Prostate gland (tissue), 2 donors: ENCODE measurements at regions not wholly inside any gene's neighbourhood (a gene's known extent, or its start where the extent isn't known, plus 50 kb on each side); places are given as distances from the start of the nearest gene placed in this dataset.

Experiments
- DNase-seq: peaks from one replicate; pipeline ENCODE4 v3.0.0-alpha.2; 2019; ENCODE audit warnings: low spot score
- H3K27ac ChIP-seq, 2 donors: fragments of 200-600 bp; sonication (generic); 2 replicates each; pipeline ENCODE4 v1.5.1; 2017 to 2019
- H3K27me3 ChIP-seq: fragments of 200-600 bp; sonication (generic); replicated peaks from 2 replicates; pipeline ENCODE4 v1.5.1; 2019; ENCODE audit not compliant: insufficient read depth
- H3K36me3 ChIP-seq, 2 donors: fragments of 200-600 bp; sonication (generic); 1 replicate in 1 of 2; 2 replicates in 1 of 2; pipeline versions ENCODE4 v1.5.1 to v1.8.1; 2017 to 2019
- H3K4me1 ChIP-seq: fragments of 200-600 bp; sonication (generic); replicated peaks from 2 replicates; pipeline ENCODE4 v1.5.1; 2019
- H3K4me3 ChIP-seq, 2 donors: fragments of 200-600 bp; sonication (generic); 2 replicates each; pipeline ENCODE4 v1.5.1; 2017 to 2019
- H3K9me3 ChIP-seq: fragments of 200-600 bp; sonication (generic); 2 replicates; pipeline ENCODE4 v1.5.1; 2017
- POLR2A ChIP-seq: fragments of 450-650 bp; IDR thresholded peaks from one replicate; pipeline ENCODE4 v1.6.1; 2016; ENCODE audit warnings: antibody characterized with exemption, mild to moderate bottlenecking
- POLR2AphosphoS5 ChIP-seq: sonication (generic); formaldehyde crosslinking; IDR thresholded peaks from one replicate; pipeline ENCODE4 v1.6.1; 2017; ENCODE audit warnings: antibody characterized with exemption
- WGBS: methylation state at CpG from one replicate; pipeline ENCODE4 v1.1.5; 2018; 5-methylcytosine and 5-hydroxymethylcytosine counted together
- intact Hi-C: fragments of 100-400 bp; cut with DNase I; formaldehyde crosslinking; loops from one replicate; pipeline ENCODE4 v1.14.2; 2022
- TF ChIP-seq, protein P1 (sequence below), 4 experiments: fragments of 200-600 bp in 2 of 4; fragments of 450-650 bp in 2 of 4; sonication (generic) in 2 of 4; IDR thresholded peaks; 1 replicate in 3 of 4; 2 replicates in 1 of 4; pipeline ENCODE4 v1.5.1; 2016 to 2019; ENCODE audit warnings: antibody characterized with exemption in 4 of 4, mild to moderate bottlenecking in 2 of 4, moderate library complexity in 2 of 4

DNA sequence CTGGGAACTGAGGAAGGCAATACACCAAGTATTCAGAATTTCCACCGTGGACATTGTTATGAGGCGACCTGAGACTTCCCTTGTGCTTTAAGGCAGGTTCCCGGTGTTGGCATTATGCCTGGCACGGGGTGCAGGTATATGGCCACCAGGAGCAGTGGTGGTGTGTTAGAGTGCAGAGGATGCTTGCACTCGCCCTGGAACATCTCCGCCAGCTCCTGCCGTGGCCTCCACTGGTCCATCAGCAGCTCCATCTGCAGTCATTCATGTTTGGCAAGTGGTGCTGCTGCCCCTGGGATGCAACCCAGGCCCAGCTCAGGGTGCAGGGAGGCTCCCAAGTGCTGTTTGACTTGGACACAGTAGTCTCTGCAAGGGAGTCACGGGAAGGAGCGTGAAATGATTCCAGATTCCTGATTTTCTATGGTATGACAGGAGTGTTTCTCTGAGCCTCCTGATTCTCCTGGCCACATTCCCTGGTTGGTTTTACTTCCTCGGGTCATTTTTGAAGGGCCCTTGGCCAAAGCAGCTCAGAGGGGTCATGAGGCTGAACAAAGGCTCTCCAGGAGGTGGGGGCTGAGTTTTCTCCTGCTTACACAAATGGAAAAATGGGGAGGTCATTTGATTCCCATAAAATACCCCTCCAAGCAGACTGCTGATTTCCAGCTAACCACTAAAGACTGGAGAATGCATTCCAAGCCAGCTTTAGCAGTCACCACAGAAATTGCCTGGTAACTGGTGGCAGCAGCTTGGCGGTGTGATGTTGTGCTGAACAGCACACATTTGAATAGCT is 60.4 kb upstream of the PSEN2 start:
- DNase-seq, result no peak
- H3K27me3 ChIP-seq, result no peaks in the 10 kb centered on the region
- no peaks in the 10 kb centered on the region for H3K9me3 ChIP-seq
- H3K4me3 ChIP-seq, result no peak overlapping the region
- no peak overlapping the region for H3K27ac ChIP-seq
- WGBS, result 87% methylated on average over 11 of the region's 11 CpGs
- TF ChIP-seq POLR2AphosphoS5 (no peak), POLR2A (no peak)
- intact Hi-C loops, result no loop called here
- H3K36me3 ChIP-seq, result no peaks in the 10 kb centered on the region
- peaks cover 4% of the 10 kb centered on the region for H3K4me1 ChIP-seq

DNA sequence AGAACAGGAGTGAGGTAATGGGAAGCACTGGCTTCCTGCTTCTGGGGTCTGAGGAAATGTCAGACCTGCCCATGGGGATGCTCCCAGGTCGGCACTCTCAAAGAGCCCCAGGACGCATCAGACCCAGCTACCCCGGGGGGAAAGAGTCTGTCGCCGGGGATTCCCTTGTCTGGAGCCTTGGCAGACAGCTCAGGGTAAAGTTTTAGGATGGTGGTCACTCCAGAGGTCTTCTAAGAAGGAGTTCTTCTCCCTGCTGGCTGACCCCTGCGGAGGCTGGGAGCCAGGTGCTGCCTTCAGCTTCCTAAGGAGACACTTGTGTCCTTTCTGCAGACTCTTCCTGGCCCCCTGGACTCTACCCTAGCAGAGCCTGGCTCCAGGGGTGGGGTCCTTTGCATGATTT is 61.9 kb upstream of the PSEN2 start:
- Histone ChIP-seq H3K27ac (no peak overlapping the region), H3K4me3 (no peak overlapping the region), H3K36me3 (no peaks in the 10 kb centered on the region), H3K27me3 (no peaks in the 10 kb centered on the region), H3K9me3 (no peaks in the 10 kb centered on the region), H3K4me1 (peaks cover 4% of the 10 kb centered on the region)
- no peak for DNase-seq
- WGBS, result 92% methylated on average over 6 of the region's 6 CpGs
- no peak for TF ChIP-seq POLR2A
- TF ChIP-seq, protein P1, sequence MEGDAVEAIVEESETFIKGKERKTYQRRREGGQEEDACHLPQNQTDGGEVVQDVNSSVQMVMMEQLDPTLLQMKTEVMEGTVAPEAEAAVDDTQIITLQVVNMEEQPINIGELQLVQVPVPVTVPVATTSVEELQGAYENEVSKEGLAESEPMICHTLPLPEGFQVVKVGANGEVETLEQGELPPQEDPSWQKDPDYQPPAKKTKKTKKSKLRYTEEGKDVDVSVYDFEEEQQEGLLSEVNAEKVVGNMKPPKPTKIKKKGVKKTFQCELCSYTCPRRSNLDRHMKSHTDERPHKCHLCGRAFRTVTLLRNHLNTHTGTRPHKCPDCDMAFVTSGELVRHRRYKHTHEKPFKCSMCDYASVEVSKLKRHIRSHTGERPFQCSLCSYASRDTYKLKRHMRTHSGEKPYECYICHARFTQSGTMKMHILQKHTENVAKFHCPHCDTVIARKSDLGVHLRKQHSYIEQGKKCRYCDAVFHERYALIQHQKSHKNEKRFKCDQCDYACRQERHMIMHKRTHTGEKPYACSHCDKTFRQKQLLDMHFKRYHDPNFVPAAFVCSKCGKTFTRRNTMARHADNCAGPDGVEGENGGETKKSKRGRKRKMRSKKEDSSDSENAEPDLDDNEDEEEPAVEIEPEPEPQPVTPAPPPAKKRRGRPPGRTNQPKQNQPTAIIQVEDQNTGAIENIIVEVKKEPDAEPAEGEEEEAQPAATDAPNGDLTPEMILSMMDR (IDR thresholded peaks at IDR 0.05), result no peak
- no peak for TF ChIP-seq POLR2AphosphoS5
- intact Hi-C loops, result no loop called here

DNA sequence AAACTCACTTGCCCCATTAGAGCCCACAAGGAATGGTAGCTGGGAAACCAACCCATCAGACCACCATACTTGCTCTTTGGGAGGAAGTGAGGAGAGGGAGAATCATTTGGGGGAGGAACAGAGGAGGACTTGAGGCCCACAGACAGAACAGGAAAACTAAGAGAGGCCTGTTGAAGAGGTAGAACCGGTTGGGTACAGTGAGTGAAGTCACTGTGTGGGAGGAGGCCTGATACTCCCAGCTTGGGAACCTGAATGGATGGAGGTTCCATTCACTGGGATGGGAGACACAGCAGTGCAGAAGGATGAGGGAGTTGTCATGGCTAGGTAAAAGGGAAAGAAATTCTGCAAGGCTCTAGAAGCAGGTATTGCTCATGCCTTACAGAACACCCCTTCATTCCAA is 63.4 kb upstream of the PSEN2 start:
- intact Hi-C loops, result no loop called here
- WGBS, result 30% methylated on average over 1 of the region's 1 CpG
- no peak overlapping the region for H3K27ac ChIP-seq
- H3K36me3 ChIP-seq, result no peaks in the 10 kb centered on the region
- no peaks in the 10 kb centered on the region for H3K9me3 ChIP-seq
- TF ChIP-seq, protein P1 (IDR thresholded peaks at IDR 0.05), result no peak
- TF ChIP-seq POLR2A (no peak), POLR2AphosphoS5 (peak; percentile 52)
- DNase-seq, result peak; percentile 36
- no peaks in the 10 kb centered on the region for H3K27me3 ChIP-seq
- H3K4me1 ChIP-seq, result peaks cover 4% of the 10 kb centered on the region
- H3K4me3 ChIP-seq, result no peak overlapping the region

DNA sequence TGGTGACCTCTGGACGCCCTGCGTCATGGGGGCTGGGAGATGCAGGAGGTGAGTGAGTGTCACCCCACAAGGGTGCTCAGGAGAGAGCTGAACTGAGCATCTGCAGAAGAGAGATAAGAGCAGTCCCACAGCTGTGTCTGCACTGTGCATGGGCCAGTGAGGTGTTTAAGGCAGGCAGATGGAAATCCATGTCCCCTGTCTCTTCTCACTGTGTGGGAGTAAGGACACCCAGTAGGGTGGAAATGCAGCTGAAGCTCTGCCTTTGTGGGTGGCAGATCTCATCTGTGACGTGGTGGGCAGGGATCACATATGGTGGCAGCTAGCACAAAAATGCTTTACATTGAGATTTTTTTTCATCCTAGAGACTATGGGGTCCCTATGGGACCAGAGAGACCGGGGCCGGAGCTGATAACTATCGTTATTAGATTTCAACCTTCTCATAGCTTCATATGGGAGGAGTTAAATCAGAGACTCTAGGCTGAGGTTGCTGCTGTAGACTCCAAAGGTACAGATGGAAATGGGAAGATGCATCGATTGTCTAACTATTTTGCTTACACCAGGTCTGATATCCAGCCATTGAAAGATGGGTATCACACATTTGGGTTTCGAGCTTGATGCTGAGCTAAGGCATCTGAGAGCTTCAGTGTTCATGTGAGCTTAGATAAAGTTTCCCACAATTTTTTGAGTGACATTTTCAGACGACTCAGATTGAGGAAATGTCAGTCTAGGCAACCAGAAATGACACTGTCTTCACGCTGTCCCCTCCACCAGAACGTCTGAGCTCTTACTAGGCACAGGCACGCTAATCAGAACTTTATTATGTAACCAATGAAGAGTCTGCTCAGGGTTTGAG is 65.3 kb upstream of the PSEN2 start:
- Histone ChIP-seq H3K36me3 (no peaks in the 10 kb centered on the region), H3K27ac (no peak overlapping the region), H3K27me3 (no peaks in the 10 kb centered on the region), H3K9me3 (no peaks in the 10 kb centered on the region), H3K4me1 (peaks cover 4% of the 10 kb centered on the region), H3K4me3 (no peak overlapping the region)
- WGBS, result 89% methylated on average over 12 of the region's 12 CpGs
- intact Hi-C loops, result no loop called here
- TF ChIP-seq POLR2AphosphoS5, result no peak
- no peak for DNase-seq

DNA sequence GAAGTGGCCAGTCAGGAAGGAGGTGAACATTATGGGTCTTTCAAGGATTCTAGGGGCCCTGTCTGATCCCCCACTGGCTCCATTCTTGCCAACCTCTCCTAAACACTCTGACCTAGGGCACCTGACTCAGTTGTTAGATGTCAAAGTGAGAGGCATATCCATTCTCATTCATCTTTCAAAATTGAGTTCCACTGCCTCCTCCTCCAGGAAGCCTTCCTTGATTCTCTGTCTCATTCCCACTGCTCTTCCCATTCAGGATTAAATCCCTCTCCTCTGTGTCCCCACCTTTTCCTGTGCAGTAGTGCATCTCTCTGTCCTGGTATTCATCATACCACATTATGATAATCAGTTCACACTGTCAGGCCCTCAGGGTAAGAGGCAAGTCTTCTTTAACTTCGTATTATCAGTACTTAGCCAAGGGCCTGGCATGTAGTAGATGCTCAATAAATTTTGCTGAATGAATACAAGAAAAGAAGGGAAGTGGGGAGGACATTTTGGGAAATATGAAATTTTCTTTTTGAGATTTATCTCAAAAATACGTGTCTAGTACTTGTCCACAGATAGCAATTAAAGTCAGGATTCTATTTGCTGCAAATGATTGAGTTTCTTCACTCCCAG is 61.8 kb upstream of the ITPKB start:
- Histone ChIP-seq H3K36me3 (no peaks in the 10 kb centered on the region), H3K4me1 (no peaks in the 10 kb centered on the region), H3K27ac (no peak overlapping the region), H3K4me3 (no peak overlapping the region), H3K27me3 (no peaks in the 10 kb centered on the region), H3K9me3 (no peaks in the 10 kb centered on the region)
- no peak for DNase-seq
- TF ChIP-seq POLR2A, result no peak
- TF ChIP-seq, protein P1 (IDR thresholded peaks at IDR 0.05), result no peak
- TF ChIP-seq POLR2AphosphoS5, result no peak
- intact Hi-C loops, result no loop called here
- WGBS, result 87% methylated on average over 2 of the region's 2 CpGs
